Cardiac fibroblast (primary cell): ENCODE measurements at regions not wholly inside any gene's neighbourhood (a gene's known extent, or its start where the extent isn't known, plus 50 kb on each side); places are given as distances from the start of the nearest gene placed in this dataset.
"Not testable (repeated sequence)": the region's sequence is repeated elsewhere in the genome, so short reads cannot be mapped to it uniquely, and the experiment has no call there.

Experiments used
- DNase-seq, 2 donors: peaks; one replicate each; pipeline versions ENCODE4 v3.0.0 to v3.0.0-alpha.2; 2010; ENCODE audit warnings: low read depth in 2 of 2
- H3K4me3 ChIP-seq, 2 donors: replicated peaks in 1 of 2; 1 replicate in 1 of 2; 2 replicates in 1 of 2; pipeline ENCODE4 v1.5.1; 2011; ENCODE audit warnings: low read depth in 2 of 2, low read length in 2 of 2, mild to moderate bottlenecking in 2 of 2, moderate library complexity in 1 of 2
- CTCF ChIP-seq: IDR thresholded peaks from one replicate; pipeline ENCODE4 v1.5.1; 2011; ENCODE audit warnings: low read depth, mild to moderate bottlenecking, low read length, inconsistent platforms

DNA sequence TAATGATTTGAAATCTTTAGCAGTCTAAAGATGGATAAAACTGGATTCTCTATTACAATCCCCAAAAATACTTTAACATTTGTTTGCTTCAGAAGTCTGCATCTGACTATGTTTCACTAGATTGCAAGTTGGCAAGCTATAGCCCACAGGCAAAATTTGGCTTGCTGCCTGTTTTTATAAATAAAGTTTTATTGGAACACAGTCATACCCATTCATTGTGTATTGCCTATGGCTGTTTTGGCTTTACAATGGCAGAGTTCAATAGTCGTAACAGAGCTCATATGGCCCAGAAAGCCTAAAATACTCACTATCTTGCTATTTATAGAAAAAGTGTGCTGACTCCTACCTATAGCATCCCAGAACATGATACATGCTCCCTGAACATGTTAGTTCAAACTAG is 89.0 kb upstream of the GPR141 start:
- no peak for TF ChIP-seq CTCF
- no peak overlapping the region for H3K4me3 ChIP-seq
- no peak for DNase-seq

DNA sequence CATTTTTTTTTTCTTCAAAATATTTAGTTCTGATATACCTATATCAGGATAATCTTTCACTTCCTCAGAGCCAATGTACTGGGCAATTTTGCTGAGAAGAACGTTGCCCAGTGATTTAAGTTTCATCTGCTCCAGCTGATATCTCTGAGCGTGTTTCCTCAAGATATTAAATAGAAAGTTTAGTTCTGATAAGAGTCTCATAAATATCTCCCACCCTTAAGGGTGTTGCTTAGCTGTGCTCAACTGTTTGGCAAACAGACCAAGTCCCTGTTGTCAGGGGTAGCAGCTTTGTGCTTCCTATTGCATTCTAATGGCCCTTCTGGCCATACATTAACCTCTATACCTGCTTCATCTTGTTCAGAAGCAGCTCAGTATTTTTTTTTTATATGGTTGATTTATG is 84.7 kb upstream of the GPR141 start:
- DNase-seq, result no peak
- no peak overlapping the region for H3K4me3 ChIP-seq
- TF ChIP-seq CTCF, result no peak

- no peak for DNase-seq
- H3K4me3 ChIP-seq, result no peak overlapping the region
- TF ChIP-seq CTCF, result no peak
Measured at GRCh38 chr7:37601321-37601720, 82.2 kb upstream of the GPR141 start.

DNA sequence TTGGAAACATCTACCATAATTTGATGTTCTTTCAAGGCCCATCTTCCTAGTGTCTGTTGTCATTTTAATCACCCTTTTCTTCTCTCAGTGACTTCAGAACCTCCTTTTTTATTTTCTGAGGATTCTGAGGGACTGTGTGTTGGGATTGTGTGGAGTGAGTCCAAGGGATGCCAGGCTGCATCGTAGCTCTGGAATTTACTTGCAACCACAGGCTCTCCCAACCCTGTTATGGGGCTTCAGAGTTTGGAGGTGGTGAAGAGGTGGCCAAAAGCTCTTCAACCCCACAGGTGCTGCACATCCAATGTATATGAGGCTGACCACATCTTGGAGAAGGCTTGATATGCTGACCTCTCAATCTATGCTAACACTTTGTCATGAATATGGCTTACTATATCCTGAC is 79.5 kb upstream of the GPR141 start:
- no peak for DNase-seq
- no peak overlapping the region for H3K4me3 ChIP-seq
- no peak for TF ChIP-seq CTCF

DNA sequence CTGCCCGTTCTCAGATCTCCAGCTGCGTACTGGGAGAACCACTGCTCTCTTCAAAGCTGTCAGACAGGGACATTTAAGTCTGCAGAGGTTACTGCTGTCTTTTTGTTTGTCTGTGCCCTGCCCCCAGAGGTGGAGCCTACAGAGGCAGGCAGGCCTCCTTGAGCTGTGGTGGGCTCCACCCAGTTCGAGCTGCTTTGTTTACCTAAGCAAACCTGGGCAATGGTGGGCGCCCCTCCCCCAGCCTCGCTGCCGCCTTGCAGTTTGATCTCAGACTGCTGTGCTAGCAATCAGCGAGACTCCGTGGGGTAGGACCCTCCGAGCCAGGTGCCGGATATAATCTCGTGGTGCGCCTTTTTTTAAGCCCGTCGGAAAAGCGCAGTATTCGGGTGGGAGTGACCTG is 66.2 kb upstream of the GPR141 start:
- not testable (repeated sequence) for H3K4me3 ChIP-seq, DNase-seq

DNA sequence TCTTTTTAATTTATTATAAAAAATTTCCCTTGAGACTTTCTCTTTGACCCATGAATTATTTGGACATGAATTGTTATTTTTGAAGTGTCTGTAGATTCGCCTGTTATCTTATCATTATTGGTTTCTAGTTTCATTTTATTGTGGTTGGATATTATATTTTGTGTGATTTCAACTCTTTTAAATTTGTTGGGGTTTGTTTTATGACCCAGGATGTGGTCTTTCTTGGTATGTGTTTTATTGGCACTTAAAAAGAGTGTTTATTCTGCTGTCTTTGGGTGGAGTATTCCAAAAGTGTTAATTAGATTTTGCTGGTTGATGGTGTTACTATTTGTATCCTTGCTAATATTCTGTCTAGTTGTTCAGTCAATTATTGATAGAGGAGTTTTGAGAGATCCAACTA is 50.5 kb upstream of the GPR141 start:
- no peak for DNase-seq
- TF ChIP-seq CTCF, result no peak
- no peak overlapping the region for H3K4me3 ChIP-seq
